Left lung (tissue), 4 donors: ENCODE measurements at regions not wholly inside any gene's neighbourhood (a gene's known extent, or its start where the extent isn't known, plus 50 kb on each side); places are given as distances from the start of the nearest gene placed in this dataset.

ENCODE experiments used
- ATAC-seq: fragments of 200-7000 bp; cut with Tn5 transposase; one replicate; pipeline ENCODE4 v1.9.1; 2020; ENCODE audit warnings: moderate library complexity
- DNase-seq, 4 donors: peaks; one replicate each; pipeline ENCODE4 v3.0.0-alpha.2; 2013 to 2020
- H3K27ac ChIP-seq, 2 donors: fragments of 200-600 bp; sonication (generic) in 1 of 2; one replicate each; pipeline versions ENCODE4 v1.5.0 to v1.8.0; 2020 to 2021
- H3K27me3 ChIP-seq, 2 donors: fragments of 200-600 bp; sonication (generic) in 1 of 2; one replicate each; pipeline versions ENCODE4 v1.5.0 to v1.8.0; 2020 to 2021
- H3K36me3 ChIP-seq, 2 donors: fragments of 200-600 bp; sonication (generic) in 1 of 2; one replicate each; pipeline versions ENCODE4 v1.5.0 to v1.8.0; 2020 to 2021
- H3K4me1 ChIP-seq, 2 donors: fragments of 200-600 bp; one replicate each; pipeline ENCODE4 v1.8.0; 2021
- H3K4me3 ChIP-seq, 2 donors: fragments of 200-600 bp; sonication (generic) in 1 of 2; one replicate each; pipeline versions ENCODE4 v1.5.0 to v1.8.0; 2020 to 2021; ENCODE audit warnings: mild to moderate bottlenecking in 1 of 2
- H3K9me3 ChIP-seq, 2 donors: fragments of 200-600 bp; sonication (generic) in 1 of 2; one replicate each; pipeline versions ENCODE4 v1.5.0 to v1.8.0; 2020 to 2021
- intact Hi-C, 2 donors: fragments of 100-400 bp; cut with DNase I; formaldehyde crosslinking; loops; one replicate each; pipeline versions ENCODE4 v1.11.2 to v1.14.2; 2022
- TF ChIP-seq, protein P1 (sequence below), 2 donors: fragments of 200-600 bp; sonication (generic) in 1 of 2; IDR thresholded peaks; one replicate each; pipeline versions ENCODE4 v1.5.0 to v1.8.0; 2021; ENCODE audit warnings: antibody characterized with exemption in 2 of 2
- donor health status: DM: no; HTN: yes; CAD: no.
- donor health status: DM: no; HTN: no; CAD: no.

DNA sequence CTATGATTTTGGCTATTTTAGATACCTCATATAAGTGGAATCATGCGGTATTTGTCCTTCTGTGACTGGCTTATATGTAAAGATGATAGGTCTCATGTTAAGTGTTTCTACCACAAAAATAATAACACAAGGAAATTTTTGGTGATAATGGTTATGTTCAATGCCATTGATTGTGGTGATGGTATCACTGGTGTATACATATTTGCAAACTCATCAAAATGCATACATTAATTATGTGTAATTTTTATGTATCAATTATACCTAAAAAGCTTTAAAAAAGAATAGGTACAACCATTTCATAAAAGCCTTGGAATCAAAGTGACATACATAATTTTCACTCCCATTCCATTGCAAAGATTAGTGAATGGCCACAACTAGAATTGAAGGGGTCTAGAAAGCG lies 178.3 kb upstream of the FMR1 start:
- TF ChIP-seq, protein P1, sequence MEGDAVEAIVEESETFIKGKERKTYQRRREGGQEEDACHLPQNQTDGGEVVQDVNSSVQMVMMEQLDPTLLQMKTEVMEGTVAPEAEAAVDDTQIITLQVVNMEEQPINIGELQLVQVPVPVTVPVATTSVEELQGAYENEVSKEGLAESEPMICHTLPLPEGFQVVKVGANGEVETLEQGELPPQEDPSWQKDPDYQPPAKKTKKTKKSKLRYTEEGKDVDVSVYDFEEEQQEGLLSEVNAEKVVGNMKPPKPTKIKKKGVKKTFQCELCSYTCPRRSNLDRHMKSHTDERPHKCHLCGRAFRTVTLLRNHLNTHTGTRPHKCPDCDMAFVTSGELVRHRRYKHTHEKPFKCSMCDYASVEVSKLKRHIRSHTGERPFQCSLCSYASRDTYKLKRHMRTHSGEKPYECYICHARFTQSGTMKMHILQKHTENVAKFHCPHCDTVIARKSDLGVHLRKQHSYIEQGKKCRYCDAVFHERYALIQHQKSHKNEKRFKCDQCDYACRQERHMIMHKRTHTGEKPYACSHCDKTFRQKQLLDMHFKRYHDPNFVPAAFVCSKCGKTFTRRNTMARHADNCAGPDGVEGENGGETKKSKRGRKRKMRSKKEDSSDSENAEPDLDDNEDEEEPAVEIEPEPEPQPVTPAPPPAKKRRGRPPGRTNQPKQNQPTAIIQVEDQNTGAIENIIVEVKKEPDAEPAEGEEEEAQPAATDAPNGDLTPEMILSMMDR (IDR thresholded peaks at IDR 0.05) = no peak
- H3K9me3 ChIP-seq = no peaks in the 10 kb centered on the region
- H3K27ac ChIP-seq = no peak overlapping the region
- intact Hi-C loops = no loop called here
- no peak overlapping the region for H3K4me3 ChIP-seq
- ATAC-seq (no peak), DNase-seq (no peak)
- no peaks in the 10 kb centered on the region for H3K36me3 ChIP-seq
- no peaks in the 10 kb centered on the region for H3K27me3 ChIP-seq
- H3K4me1 ChIP-seq = no peaks in the 10 kb centered on the region

DNA sequence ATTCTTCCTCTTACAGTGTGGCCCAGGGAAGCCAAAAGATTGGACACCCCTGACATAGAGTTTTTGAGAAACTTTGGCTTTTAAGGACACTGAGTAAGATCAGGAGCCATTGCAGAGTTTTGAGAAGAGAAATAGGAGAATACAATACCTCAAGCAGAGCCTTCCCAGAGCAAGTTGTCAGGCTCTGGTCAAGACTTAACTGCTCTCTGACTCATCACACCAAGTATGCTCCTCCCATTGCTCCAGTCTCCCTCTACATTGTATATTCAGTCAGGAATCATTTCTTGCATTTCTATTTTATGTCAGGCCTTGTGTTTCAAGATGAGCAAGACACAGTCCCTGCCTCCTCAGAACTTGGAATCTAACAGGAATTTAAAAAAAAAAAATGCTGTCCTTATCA lies 176.4 kb upstream of the FMR1 start:
- H3K27ac ChIP-seq = no peak overlapping the region
- no peaks in the 10 kb centered on the region for H3K27me3 ChIP-seq
- no peaks in the 10 kb centered on the region for H3K36me3 ChIP-seq
- intact Hi-C loops = no loop called here
- TF ChIP-seq, protein P1 (IDR thresholded peaks at IDR 0.05) = no peak
- no peak for DNase-seq
- H3K4me3 ChIP-seq = no peak overlapping the region
- H3K4me1 ChIP-seq = no peaks in the 10 kb centered on the region
- ATAC-seq = peak; percentile 44
- H3K9me3 ChIP-seq = no peaks in the 10 kb centered on the region

DNA sequence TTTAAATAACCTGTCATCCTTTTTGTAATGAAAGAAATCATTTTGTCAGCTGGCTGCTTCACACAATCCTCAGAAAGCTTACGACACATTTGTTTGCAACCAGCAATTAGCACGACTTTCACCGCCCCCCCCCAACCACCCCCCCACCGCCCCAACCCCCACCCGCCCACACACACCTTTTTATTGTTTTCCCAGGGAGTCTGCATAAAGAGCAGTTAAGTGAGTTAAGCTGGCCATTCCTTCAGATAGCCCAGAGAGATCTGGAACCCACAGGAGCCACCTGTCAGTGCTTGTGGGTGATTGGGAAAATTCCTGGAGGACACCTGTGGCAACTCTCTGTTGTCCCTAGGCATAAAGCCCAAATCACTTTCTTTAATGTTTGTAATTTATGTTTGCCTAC lies 175.7 kb upstream of the FMR1 start:
- H3K4me1 ChIP-seq = no peaks in the 10 kb centered on the region
- intact Hi-C loops = no loop called here
- TF ChIP-seq, protein P1 (IDR thresholded peaks at IDR 0.05) = no peak
- no peaks in the 10 kb centered on the region for H3K27me3 ChIP-seq
- DNase-seq (no peak), ATAC-seq (no peak)
- no peak overlapping the region for H3K27ac ChIP-seq
- no peak overlapping the region for H3K4me3 ChIP-seq
- H3K9me3 ChIP-seq = no peaks in the 10 kb centered on the region
- no peaks in the 10 kb centered on the region for H3K36me3 ChIP-seq

DNA sequence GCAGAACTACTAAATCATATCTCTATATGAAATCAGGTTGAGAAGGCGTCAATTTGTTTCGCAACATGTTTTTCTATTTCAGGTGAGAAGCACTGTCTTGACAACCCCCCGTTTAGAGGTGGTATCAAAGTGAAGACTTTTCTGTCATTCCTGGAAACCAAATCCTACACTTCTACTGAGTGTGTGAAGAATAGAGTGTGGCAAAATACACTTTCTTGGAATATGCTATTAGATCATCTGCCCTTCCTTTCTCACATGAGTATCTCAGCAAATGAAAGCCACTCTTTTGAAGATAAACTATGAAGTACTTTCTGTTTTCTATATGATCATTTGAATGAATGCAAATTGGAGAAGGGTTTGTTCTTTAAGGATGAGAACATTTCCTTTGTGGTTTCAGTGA lies 174.0 kb upstream of the FMR1 start:
- no peak for DNase-seq
- H3K27me3 ChIP-seq = no peaks in the 10 kb centered on the region
- intact Hi-C loops = no loop called here
- no peak for ATAC-seq
- no peak overlapping the region for H3K4me3 ChIP-seq
- no peak overlapping the region for H3K27ac ChIP-seq
- no peaks in the 10 kb centered on the region for H3K9me3 ChIP-seq
- TF ChIP-seq, protein P1 (IDR thresholded peaks at IDR 0.05) = no peak
- no peaks in the 10 kb centered on the region for H3K36me3 ChIP-seq
- H3K4me1 ChIP-seq = no peaks in the 10 kb centered on the region

DNA sequence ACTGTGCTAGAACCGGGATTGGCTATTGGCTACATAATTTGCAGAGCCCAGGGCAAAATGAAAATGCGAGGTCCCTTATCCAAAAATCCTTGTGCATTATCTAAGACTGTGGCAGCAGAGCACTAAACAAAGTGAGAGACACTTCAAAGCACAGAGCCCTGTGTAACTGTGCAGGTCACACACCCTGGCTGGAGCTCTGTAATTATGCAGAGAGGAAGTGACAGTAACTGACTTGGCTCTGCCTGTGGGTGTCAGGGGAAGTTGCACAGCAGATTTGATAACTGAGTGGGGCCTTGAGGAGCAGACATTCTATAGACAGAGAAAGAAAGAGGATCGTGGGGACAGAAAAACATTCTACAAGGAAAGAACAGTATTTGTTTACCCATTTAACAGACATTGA lies 173.5 kb upstream of the FMR1 start:
- Histone ChIP-seq H3K9me3 (no peaks in the 10 kb centered on the region), H3K27ac (no peak overlapping the region), H3K4me1 (no peaks in the 10 kb centered on the region), H3K36me3 (no peaks in the 10 kb centered on the region), H3K4me3 (no peak overlapping the region), H3K27me3 (no peaks in the 10 kb centered on the region)
- TF ChIP-seq, protein P1 (IDR thresholded peaks at IDR 0.05) = no peak
- intact Hi-C loops = no loop called here
- DNase-seq (no peak), ATAC-seq (peak; percentile 60)
